Ishikawa (cell line): ENCODE measurements at regions not wholly inside any gene's neighbourhood (a gene's known extent, or its start where the extent isn't known, plus 50 kb on each side); places are given as distances from the start of the nearest gene placed in this dataset.

Experiments
- CEBPB ChIP-seq: IDR thresholded peaks from 2 replicates; pipeline ENCODE4 v1.6.1; 2012
- CREB1 ChIP-seq: IDR thresholded peaks from 2 replicates; pipeline ENCODE4 v1.6.1; 2012; ENCODE audit warnings: low read depth
- EGR1 ChIP-seq: IDR thresholded peaks from 2 replicates; pipeline ENCODE4 v1.6.1; 2012
- EP300 ChIP-seq: IDR thresholded peaks from 2 replicates; pipeline ENCODE4 v1.6.1; 2012; ENCODE audit warnings: borderline replicate concordance
- FOXM1 ChIP-seq: IDR thresholded peaks from 2 replicates; pipeline ENCODE4 v1.6.1; 2012; ENCODE audit warnings: low read depth, borderline replicate concordance
- NFIC ChIP-seq: IDR thresholded peaks from 2 replicates; pipeline ENCODE4 v1.6.1; 2012
- RAD21 ChIP-seq: IDR thresholded peaks from 2 replicates; pipeline ENCODE4 v1.6.1; 2012; ENCODE audit warnings: low read depth
- TAF1 ChIP-seq: IDR thresholded peaks from 2 replicates; pipeline ENCODE4 v1.6.1; 2012; ENCODE audit warnings: low read depth, mild to moderate bottlenecking
- YY1 ChIP-seq: IDR thresholded peaks from 2 replicates; pipeline ENCODE4 v1.6.1; 2012; ENCODE audit warnings: low read depth
- ZBTB7A ChIP-seq: IDR thresholded peaks from 2 replicates; pipeline ENCODE4 v1.6.1; 2012; ENCODE audit warnings: low read depth
- TF ChIP-seq, protein P1 (sequence below): IDR thresholded peaks from 2 replicates; pipeline ENCODE4 v1.6.1; 2012
- TF ChIP-seq, protein P2 (sequence below): IDR thresholded peaks from 2 replicates; pipeline ENCODE4 v1.6.1; 2012; ENCODE audit warnings: low read depth, mild to moderate bottlenecking
- TF ChIP-seq, protein P3 (sequence below): IDR thresholded peaks from 2 replicates; pipeline ENCODE4 v1.6.1; 2012

DNA sequence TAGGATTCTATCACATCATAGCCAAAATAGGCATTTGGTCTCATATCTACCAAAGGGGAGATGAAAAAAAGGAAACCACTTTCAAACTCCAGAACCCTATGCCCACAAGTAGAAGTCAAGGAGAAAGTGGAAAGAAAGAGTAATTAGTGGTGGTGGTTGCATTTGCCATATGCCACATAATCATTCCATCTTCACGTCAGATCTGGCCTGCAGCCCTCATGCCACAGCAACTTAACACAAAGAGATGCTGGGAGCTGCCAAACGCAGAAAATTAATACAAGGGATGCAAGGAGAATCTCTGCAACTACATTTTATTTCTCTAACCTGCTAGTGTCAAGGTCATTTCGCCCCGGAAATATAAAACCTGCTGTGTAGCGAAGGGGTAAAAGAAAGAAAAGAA lies 148.6 kb upstream of the FOXN3 start:
- TF ChIP-seq, protein P1, sequence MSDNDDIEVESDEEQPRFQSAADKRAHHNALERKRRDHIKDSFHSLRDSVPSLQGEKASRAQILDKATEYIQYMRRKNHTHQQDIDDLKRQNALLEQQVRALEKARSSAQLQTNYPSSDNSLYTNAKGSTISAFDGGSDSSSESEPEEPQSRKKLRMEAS, result no peak
- TF ChIP-seq, protein P2, sequence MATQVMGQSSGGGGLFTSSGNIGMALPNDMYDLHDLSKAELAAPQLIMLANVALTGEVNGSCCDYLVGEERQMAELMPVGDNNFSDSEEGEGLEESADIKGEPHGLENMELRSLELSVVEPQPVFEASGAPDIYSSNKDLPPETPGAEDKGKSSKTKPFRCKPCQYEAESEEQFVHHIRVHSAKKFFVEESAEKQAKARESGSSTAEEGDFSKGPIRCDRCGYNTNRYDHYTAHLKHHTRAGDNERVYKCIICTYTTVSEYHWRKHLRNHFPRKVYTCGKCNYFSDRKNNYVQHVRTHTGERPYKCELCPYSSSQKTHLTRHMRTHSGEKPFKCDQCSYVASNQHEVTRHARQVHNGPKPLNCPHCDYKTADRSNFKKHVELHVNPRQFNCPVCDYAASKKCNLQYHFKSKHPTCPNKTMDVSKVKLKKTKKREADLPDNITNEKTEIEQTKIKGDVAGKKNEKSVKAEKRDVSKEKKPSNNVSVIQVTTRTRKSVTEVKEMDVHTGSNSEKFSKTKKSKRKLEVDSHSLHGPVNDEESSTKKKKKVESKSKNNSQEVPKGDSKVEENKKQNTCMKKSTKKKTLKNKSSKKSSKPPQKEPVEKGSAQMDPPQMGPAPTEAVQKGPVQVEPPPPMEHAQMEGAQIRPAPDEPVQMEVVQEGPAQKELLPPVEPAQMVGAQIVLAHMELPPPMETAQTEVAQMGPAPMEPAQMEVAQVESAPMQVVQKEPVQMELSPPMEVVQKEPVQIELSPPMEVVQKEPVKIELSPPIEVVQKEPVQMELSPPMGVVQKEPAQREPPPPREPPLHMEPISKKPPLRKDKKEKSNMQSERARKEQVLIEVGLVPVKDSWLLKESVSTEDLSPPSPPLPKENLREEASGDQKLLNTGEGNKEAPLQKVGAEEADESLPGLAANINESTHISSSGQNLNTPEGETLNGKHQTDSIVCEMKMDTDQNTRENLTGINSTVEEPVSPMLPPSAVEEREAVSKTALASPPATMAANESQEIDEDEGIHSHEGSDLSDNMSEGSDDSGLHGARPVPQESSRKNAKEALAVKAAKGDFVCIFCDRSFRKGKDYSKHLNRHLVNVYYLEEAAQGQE, result no peak
- TF ChIP-seq YY1 (no peak), RAD21 (no peak), TAF1 (no peak), EGR1 (no peak), ZBTB7A (no peak), EP300 (no peak), CEBPB (no peak), CREB1 (no peak), FOXM1 (no peak), NFIC (no peak)
- TF ChIP-seq, protein P3, sequence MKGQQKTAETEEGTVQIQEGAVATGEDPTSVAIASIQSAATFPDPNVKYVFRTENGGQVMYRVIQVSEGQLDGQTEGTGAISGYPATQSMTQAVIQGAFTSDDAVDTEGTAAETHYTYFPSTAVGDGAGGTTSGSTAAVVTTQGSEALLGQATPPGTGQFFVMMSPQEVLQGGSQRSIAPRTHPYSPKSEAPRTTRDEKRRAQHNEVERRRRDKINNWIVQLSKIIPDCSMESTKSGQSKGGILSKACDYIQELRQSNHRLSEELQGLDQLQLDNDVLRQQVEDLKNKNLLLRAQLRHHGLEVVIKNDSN, result no peak
